Stimulated activated CD8-positive, alpha-beta memory T cell treated with anti-CD3 and anti-CD28 coated beads, Interleukin-12 subunit alpha, Interleukin-12 subunit beta, amount 100 ng/mL, for 4 hours (primary cell): ENCODE measurements at regions not wholly inside any gene's neighbourhood (a gene's known extent, or its start where the extent isn't known, plus 50 kb on each side); places are given as distances from the start of the nearest gene placed in this dataset.

ENCODE experiments used
- DNase-seq: peaks from one replicate; pipeline ENCODE4 v3.0.0-alpha.2; 2020; ENCODE audit warnings: low read depth

- DNase-seq = no peak
Observed at GRCh38 chr13:31081316-31081715, 80.4 kb downstream of the HSPH1 start.

GRCh38 chr13:31074756-31075155, 86.9 kb downstream of the HSPH1 start:
- no peak for DNase-seq

- no peak for DNase-seq
Observed at GRCh38 chr13:31073859-31074718, 87.6 kb downstream of the HSPH1 start.

DNA sequence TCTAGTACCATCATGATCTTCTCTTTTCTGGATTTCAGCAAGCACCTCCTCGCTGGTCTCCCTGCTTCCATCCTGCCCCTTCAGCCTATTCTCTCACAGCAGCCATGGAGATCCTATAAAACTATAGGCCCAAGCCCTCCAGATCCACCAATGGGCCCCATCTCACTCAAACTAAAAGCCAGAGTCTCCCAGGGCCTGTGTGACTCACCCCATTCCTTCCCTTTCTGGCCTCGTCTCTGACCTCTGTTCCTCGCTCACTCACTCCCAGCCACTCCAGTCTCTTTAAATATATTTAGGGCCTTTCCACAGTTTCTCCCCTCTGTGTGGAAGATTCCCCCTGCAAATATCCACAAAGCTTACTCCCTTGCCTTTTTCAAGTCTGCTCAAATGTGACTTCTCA, 89.7 kb downstream of the HSPH1 start:
- DNase-seq = no peak

GRCh38 chr13:31069808-31070534, 91.7 kb downstream of the HSPH1 start:
- DNase-seq = no peak

- DNase-seq = no peak
Observed at GRCh38 chr13:31068119-31068423, 93.6 kb downstream of the HSPH1 start.

DNA sequence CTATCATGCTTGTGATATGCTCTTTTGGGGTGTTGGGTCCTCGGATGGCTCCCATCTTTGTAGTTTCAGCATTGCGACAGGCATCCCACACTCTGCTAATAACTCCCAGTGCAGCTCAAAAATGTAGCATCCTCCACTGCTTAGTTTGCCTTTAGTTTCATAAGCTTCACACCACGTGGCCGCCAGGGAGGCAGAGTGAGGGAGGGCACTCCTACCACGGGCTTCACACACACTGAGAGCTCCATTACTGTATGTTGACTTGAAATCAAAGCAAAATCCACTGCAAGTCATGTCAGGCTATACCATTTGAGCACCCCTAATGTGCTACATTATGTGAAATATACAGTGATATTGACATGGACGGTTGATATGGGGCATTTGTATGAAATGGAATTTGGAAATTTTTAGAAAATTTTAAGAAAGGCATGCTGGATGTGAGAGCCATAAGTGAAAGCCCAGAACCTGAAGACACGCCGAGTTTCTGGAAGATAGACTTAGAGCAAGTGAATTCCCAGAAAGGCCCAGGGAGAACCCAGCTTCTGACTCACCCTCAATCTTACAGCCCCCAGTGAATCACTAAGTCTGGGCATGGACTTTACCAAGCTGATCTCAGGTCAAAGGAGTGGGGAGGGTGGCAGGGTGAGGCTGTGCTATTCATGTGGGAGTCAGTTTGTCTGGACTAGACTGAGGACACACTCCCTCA, 94.1 kb downstream of the HSPH1 start:
- DNase-seq = no peak

GRCh38 chr13:31064636-31065035, 97.1 kb downstream of the HSPH1 start:
- DNase-seq = no peak

GRCh38 chr13:31063772-31064171, 97.9 kb downstream of the HSPH1 start:
- no peak for DNase-seq

DNA sequence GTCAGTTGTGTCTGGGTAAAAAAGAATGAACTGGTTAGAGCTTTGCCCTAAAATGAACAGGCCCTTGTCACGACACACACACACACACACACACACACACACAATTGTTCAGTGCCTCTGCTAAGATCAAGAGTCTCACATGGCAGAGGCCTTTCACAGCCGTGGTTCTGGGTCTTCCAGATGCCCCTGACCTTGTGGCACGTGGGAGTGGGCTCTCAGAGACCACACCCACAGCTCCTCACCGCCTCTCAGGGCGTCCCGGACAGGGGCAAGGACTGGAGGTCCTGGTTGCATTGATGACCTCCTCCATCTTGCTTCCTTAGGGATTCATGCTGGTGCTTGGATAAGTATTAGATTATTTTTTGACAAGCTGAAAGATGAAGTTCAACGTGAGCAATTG, 101.0 kb downstream of the HSPH1 start:
- DNase-seq = no peak

GRCh38 chr13:31060220-31060619, 101.5 kb downstream of the HSPH1 start:
- no peak for DNase-seq

DNA sequence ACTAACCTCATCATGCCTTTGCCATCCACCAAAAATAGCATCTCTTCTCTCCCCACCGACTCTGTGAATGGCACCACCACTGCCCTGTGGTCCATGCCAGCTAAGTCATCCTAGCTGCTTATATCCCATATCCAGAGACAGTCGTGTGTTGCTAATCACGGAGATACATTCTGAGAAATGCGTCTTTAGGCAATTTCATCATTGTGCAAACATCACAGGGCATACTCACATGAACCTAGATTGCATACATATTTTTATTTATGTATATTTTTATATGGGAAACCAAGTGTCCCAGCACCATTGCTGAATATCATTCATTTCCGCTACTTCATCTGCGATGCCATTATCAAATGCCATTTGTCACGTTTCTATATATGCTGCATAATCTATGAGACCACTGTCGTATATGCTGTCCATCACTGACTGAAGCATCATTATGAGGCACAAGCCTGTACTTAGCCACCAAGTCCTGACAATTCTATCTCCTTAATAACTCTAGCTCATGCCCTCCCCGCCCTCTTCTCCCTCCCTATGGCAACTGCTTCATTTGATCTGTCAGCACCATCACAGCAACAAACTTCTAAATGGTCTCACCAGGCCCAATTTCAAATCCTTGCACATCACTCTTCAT, 104.2 kb downstream of the HSPH1 start:
- DNase-seq = no peak

- DNase-seq = no peak
Observed at GRCh38 chr13:31056644-31057271, 104.9 kb downstream of the HSPH1 start.

DNA sequence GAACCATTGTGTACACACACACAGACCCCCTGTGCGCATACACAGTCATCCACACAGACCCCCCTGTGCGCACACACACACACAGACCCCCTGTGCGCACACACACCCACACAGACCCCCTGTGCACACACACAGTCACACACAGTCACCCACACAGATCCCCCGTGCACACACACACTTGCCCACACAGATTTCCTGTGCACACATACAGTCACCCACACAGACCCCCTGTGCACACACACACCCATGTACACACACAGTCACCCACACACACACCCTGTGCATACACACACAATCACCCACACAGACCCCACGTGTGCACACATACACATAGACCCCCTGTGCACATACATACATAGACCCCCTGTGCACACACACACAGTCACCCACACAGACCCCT, 106.1 kb downstream of the HSPH1 start:
- DNase-seq = no peak

DNA sequence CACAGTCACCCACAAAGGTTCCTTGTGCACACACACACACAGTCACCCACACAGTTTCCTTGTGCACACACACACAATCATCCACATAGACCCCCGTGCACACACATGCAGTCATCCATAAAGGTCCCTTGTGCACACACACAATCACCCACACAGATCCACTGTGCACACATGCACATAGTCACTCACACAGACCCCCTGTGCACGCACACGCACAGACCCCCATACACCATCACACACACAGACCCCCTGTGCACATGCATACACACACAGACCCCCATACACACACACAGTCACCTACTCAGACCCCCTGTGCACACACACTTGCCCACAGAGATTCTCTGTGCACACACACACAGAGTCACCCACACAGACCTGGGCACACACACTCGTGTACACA, 107.1 kb downstream of the HSPH1 start:
- no peak for DNase-seq

DNA sequence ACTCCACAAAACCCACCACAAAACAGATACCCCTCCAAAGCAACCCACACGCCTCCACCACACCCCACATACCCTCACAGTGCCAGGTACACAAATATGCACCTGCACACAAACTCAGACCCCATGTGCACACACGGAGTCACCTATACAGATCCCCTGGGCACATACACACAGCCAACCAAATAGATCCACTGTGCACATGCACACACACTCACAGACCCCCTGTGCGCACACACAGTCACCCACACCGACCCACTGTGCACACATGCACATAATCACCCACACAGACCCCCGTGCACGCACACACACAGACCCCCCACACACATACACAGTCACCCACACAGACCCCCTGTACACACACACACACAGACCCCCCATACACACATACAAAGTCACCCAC, 107.8 kb downstream of the HSPH1 start:
- DNase-seq = no peak

- DNase-seq = no peak
Observed at GRCh38 chr13:31053091-31053490, 108.6 kb downstream of the HSPH1 start.

GRCh38 chr13:31052478-31052877, 109.2 kb downstream of the HSPH1 start:
- DNase-seq = no peak

DNA sequence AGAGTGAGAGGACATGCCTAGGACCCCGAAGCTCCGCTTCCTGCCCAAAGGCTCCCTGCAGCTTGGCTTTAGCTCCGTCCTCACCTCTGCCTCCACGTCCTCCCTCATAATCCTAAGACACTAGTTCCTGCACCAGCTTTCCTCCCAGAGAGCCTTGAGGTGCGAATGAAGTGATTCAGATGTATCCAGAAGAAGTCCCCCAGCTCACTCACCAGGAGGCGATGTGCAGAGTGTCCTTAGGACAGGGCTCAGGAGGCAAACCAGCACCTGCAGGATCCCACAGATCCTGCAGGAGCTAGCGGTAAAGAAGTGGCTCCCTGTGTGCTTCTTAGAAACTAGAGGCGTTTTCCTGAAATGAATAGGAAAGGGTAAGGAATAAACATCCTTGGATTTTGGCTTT, 109.7 kb downstream of the HSPH1 start:
- DNase-seq = no peak

- DNase-seq = no peak
Observed at GRCh38 chr13:31050486-31051400, 111.0 kb downstream of the HSPH1 start.

- no peak for DNase-seq
Observed at GRCh38 chr13:31049833-31050232, 111.9 kb downstream of the HSPH1 start.
